GM20431 (cell line): ENCODE measurements at regions not wholly inside any gene's neighbourhood (a gene's known extent, or its start where the extent isn't known, plus 50 kb on each side); places are given as distances from the start of the nearest gene placed in this dataset.
"Not testable (repeated sequence)": the region's sequence is repeated elsewhere in the genome, so short reads cannot be mapped to it uniquely, and the experiment has no call there.

Experiments used
- in situ Hi-C: fragments of 300-500 bp; cut with MseI, MboI; formaldehyde crosslinking; loops from one replicate; pipeline ENCODE4 v1.15.0; 2020; ENCODE audit warnings: low sequenced_read_pairs; ENCODE audit not compliant: unreplicated experiment

DNA sequence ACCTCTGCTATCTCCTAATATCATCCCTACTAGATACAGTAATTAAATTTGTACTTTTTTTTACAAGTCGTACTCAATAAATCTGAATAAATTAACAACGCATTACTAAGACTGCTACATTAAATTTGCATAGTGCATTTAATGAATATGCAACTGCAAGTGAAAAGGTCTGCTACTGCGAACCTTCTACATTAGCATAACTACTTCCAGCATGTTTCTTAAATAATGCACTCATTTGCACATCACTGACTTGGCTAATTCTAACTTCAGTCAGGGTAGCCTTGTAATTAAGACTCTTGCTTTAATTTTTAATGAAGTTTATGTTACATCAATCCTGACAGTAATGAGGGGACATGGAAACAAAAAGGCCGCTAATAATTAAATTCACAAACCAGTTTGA lies 98.9 kb upstream of the FOXB1 start:
- in situ Hi-C loops: loop anchor here (25.0 kb wide), 1 partner anchor 282 kb away; no protein-coding TSS in a partner anchor

DNA sequence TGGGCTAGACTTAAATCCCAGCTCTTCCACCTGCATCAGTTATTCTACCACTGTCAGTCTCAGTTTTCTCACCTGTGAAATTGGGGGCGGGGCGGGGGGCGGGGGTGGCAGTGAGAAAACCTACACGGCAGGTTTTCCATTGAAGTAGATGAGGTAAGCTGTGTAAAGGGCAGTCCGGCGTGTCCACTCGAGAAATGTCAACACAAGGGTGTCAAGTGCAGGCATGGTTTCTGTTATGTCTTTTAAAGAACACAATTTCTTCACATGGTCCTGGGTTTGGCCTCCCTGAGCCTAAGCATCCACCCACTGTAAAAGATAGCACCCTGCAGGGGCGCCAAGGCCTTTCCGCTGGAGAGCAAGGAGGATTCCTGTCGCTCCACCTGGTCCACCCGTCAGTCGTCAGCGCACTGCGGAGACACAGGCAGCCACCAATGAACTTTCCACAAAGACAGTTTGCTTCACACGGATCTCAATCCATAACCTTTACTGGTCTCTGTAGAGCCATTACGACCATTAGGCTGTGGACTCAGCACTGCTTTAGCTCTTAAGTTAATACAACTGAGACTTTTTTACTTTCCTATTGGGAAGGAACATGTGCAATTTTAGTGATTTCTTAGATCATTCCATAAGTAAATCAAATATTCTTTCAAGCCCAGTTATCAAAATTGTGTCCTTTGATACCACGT lies 99.5 kb upstream of the FOXB1 start:
- in situ Hi-C loops: loop anchor here (25.0 kb wide), 1 partner anchor 283 kb away; no protein-coding TSS in a partner anchor

DNA sequence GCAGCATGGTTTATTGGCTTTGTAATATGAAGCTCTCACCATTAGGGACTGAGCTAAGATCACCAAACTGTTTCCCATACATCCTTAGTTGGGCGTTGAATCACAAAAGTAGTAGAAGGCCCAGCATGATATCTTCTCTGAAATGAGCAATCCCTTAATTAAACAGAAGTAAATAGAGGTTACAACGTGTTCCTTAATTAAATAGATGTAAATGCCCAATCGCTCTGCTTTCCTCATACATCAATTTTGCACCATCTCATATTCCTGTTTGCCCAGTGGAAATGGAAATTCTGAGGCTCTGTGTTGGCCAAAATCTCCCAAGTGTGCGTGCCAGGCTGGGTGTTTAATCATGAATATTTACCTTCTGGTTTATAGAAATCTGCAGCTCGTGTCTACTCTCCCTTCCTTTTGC lies 107.4 kb upstream of the FOXB1 start:
- in situ Hi-C loops: no loop called here

DNA sequence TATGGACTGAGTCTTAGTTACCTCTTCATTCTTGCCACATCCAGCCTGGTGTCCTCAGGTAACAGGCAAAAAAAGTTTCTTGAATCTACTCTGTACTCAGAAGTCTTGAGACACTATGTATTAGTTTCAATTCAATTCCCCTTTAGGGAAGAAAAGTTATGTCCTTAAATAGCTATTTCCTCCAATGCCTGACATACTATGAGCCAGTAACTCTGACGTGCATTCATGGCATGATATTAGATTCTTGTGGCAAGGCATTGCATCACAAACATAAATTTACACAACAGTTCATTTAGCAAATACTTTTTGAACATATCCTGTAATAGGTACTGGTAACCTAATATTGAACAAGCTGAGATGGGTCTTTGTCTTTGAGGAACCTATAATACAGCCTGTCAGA lies 109.3 kb upstream of the FOXB1 start:
- in situ Hi-C loops: no loop called here

DNA sequence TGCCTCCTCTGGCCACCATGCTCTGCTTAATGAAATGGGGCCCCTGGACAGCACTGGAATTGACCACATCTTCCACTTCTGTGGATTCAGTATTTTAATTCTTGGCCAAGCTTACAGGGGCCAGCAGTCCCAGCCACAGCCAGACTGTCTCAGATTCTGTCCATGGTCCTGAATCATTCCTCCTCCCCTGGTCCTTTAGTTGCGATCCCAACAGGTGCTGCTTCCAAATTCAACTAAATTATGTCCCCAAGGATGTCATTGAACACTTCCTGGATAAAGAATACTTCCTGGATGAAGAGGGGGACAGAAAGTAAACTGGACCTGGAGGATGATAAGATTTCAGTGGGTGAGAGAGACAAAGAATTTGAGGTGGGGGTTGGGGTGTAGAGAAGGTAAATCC lies 111.1 kb upstream of the FOXB1 start:
- in situ Hi-C loops: no loop called here

DNA sequence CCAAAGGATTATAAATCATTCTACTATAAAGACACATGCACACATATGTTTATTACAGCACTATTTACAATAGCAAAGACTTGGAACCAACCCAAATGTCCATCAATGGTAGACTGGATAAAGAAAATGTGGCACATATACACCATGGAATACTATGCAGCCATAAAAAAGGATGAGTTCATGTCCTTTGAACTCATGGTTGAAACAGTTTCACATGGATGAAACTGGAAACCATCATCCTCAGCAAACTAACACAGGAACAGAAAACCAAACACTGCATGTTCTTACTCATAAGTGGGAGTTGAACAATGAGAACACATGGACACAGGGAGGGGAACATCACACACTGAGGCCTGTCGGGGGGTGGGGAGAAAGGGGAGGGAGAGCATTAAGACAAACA lies 116.2 kb upstream of the FOXB1 start:
- in situ Hi-C loops: not testable (repeated sequence)

DNA sequence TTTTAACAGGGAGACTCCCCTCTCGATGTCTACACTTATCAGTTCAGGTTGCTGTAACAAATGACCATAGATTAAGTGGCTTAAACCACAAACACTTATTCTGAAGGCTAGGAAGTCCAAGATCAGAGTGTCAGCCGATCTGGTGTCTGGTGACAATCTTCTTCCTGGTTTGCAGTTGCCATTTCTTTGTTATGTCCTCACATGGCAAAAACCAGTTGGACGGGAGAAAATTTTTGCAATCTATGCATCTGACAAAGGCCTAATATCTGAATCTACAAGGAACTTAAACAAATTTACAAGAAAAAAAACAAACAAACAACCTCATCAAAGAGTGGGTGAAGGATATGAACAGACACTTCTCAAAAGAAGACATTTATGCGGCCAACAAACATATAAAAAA lies 116.9 kb upstream of the FOXB1 start:
- in situ Hi-C loops: no loop called here

DNA sequence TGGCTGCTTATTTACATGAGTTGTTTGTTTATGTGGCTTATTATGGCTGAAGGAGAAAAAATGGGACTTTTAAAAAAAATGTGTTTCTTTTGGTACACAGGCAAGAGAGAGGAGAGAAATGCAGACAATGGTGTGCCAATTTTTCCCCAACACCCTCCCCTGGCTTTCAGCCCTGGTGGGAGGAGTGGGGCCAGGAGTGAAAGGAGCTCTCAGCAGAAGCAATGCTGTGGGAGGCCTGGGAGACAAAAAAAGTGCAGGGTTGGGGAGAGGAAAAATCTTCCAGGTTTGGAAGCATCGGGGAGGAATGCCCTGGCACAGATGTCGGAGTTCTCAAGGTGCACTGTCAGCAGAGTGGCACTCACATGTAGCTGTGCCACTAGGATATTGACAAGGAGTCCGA lies 117.7 kb upstream of the FOXB1 start:
- in situ Hi-C loops: no loop called here

DNA sequence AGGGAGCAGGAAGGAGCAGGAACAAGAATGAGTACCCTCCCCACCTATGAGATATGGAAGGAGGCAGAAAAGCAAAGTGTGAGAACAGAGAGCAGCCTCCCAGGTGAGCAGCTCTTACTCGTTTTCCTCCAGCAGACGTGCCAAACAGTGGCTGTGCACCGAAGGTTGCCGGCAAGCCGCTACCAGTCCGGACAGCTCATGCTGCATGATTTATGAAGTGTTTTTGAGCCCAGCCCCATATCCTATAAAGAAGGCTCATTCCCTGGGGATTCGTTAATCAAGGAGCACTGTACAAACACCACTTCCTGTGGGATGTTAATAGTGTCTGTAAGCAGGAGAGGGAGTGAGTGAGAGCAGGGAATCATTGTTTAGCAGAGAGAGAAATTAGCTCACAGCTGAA lies 118.3 kb upstream of the FOXB1 start:
- in situ Hi-C loops: no loop called here

DNA sequence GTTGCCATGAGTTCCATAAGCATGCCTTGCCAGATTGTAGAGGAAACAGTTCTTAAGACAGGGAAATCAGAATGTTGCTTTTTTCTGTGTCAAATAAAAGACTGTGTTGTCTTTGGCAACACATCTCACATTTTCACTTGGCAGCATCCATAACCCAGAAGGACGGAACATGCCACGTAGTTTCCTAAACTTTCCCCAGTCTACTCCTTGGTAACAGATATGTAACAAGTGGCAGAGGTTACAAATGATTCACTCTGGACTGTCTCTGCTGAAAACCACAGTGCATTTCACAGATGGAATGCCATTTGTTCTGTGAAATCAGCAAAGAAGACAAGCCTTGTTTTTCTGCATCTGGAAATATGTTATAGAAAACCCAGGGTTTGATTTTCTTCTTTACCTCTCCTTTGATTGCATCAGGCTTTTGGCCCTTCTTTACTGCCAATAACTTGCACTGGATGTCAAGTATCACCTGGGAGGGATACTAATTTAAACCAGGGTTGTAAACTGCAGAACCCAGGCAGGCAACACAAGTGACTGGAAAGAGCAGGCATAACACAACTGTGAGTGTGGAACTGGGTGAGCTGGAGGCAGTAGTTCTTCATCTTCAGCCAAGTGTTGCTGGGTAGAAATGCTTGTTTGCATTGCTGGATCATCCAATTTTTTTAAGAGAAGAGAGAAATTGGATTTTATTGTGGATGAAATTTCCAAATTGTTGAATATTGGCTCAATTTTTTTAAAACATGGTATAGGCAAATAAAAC lies 124.4 kb upstream of the FOXB1 start:
- in situ Hi-C loops: no loop called here

DNA sequence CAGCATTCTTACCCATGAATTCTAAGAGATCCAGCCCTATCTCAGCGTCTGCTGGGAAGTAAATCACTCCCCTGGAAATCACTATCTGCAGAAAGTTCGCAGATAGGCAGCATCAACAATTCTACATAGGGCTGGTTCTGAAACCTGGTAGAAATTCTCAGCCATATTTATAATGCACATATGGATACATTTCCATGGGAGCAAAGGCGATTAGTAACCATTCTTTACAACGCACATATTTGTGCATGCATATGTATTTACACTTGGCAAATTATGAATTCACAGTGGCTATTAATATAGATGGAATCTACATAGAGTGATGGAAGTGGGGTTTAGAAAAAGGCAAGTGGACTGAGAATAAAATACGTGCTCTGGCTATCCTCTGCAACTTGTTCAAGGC lies 128.0 kb upstream of the FOXB1 start:
- in situ Hi-C loops: no loop called here

DNA sequence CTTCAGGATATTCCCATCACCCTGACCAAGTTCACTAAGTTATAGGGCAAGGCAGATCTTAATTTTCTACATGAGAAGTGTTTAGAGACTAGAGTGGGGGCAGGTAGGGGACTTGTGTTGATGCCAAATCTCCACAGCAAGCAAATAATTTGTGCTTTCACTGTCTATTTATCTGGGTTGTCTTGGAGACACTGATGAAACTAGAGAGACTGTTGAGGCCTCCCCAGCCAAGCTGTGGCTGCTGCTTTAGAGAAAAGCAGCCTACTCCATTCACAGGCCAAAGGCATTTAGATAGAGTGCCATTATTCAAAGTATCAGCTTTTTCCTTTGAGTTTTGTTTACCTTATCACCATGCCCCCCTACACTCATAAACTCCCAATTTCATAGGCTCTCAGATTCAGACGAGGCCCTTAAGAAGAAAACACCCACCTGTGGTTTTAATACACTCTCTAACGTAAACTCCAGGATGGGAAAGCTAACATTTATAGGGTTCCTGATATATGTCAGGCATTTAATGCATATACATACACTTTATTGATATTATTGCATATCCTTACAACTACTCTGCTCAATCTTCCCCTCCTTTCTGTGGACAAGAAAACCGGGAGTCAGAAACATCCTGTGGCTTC lies 130.4 kb upstream of the FOXB1 start:
- in situ Hi-C loops: no loop called here

DNA sequence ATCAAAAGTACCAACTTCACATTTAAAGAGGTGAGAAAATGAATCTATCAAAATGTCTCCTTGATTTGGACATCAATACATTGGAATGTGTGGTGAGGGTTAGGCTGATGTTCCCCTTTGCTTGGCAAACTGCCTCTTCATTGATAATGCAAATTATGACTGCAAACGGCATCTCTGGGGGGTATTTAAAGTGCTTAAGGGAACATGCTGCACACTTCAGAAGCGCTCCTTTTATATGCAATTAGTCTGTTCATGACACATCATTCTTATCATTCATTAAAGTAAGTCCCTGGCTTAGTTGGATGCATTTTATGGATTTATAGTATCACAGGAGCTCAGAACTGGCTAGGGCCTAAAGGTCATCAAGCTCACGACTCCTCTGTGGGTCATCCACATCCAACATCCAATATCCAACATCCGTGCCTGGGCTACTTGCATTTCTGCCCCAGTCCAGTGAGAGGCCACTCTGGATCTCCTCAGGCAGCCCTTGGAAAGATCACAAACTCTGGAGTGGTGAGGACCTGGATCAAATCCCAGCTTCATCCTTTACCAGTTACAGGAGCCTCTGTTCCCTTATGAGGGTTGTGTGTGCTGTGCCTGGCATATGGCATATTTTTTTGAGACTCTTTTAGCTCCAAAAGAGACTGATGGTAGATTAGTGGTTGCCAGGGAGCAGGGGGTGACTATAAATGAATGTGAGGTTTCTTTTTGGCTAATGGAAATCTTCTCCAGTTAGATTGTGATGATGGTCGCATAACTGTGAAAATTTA lies 136.8 kb upstream of the FOXB1 start:
- in situ Hi-C loops: no loop called here

DNA sequence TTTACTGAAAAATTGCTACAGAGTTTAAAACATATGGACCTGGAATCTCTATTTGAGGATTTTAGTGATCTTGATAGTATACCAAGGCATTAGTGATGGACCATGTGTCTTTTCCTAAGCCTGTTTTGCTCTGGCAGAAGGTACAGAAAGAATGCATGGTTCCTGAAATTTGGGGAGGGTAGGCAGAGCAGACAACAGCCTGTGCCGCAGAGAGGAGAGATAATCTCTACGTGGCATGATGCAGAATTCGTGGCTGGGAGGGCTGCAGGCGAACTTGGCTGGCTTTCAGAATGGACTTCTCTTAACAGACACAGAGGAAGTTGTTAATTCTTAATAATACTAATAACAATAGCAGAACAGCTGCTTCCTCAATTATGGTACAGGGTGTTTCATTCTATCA lies 137.5 kb upstream of the FOXB1 start:
- in situ Hi-C loops: no loop called here

DNA sequence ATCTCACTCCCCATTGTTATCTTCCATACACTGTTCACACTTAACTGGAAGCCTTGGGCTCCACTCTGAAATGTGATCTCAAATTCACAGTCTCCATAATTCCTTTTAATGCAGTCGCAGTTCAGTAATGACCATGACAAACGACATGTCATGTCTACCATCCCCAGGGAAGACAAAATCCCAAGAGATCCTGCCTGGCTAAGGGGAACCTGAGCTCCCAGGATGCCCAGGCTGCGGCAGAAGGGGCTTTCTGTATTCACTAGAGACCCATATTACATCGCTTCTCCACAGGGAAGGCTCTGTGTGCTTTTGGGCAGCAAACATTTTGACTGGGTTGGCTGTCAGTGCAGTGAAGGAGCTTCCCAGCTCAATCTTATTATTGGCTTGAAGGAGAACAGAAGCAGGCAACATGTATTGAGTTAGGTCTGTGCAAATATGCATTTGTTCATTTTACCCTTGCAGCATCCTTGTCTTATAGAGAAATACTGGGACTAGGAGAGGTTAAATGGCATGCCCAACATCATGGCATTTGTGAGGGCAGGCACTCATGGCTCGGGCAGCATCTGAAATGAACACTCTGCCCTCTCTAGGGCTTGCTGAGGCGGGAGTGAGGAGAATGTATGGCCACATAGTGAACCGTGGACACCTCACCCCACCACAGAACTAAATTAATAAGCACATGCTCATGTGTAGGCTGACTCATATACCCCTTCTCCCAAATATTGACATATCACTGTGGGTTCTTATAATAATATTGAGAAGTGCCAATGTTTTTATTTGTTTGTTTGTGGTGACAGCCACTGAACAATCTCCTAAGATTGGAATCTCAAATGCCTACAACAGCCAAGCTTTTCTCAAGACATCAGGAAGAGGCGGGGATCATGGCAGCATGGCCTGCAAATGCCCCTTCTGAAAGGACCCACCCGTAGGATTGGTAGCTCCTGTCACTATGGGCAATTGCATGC lies 141.6 kb upstream of the FOXB1 start:
- in situ Hi-C loops: no loop called here

DNA sequence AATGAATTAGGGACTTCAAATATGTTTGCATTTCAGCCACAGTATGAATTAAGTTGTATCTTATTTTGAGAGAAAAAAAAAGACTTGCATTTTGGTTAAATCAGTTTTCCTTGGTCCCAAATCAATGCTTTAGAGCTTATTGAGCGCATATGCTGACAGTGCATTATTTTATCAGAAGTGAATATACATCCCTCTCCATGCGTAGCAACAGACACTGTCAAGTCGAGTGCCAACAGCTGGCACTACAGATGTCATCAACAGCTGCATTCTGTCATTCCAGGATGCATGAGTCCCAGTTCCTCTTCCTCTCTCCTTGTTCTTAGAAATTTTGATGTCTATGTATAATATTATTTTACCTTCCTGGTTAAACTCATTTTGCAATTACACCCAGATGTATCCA lies 156.1 kb upstream of the FOXB1 start:
- in situ Hi-C loops: no loop called here

DNA sequence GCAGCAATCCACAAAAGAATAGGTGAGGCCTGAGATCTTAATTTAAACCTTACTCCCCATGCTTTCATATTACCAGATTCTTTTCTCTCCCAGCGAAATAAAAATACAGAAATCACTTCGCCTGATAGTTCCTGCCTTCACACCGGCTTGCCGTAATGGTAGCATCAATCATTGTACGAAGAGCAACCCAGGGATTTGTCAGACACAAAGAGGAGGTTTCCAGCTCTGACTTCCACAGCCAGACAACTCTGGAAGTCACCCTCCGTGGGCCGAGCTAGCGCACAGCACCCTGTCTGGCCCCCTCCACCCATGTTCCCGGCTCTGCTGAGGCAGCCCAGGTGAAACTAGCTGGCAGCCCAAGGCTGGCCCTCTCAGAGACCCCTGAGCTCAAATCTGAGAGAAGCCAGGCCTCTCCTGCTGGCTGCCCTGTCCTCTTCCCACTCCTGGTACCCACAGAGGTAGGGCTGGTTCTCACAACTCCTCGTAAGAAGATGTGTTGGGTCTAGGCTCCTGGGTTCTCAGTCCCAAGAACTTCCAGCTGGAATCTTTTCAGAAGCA lies 156.9 kb upstream of the BNIP2 start:
- in situ Hi-C loops: no loop called here

DNA sequence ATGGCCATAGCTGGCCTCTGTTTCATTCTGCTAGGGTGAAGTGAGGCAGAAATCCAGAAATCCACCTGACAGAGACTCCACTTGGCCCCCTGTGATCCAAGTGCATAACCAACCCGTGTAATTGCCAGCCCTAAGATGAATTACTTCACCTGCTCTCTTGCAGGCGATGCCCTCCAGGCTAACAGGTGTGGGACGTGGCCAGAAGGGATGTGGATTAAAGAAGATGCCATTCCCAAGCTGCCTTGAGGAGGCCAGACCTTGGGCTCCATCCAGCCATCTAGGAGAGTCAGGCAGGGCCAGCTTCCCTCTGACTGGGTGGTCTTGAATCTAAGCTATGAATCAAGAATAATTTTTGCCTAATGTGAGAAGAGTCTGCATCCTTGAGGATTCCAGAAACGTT lies 154.5 kb upstream of the BNIP2 start:
- in situ Hi-C loops: no loop called here

DNA sequence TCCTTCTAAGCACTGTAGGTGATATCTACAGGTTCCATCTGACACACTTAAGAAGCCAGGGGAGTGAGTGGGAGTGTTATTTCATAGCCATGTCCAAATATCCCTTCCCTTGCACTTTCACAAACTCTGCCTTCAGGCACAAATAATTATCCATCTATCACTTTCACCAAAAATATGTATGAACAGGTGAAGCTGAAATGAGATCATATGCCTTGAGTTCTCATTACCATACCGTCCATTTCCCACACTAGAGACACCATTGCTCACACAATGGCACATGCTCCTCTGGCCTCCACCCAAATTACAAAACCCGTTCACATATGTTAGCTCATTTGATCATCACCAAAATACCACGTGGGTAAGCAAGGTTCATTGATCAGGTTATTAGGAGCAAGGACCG lies 151.9 kb upstream of the BNIP2 start:
- in situ Hi-C loops: no loop called here
